Activated CD8-positive, alpha-beta T cell treated with anti-CD3 and anti-CD28 coated beads, Interleukin-2, amount 10 ng/mL, durations not matched to agents 7 days and 5 days (primary cell): ENCODE measurements at regions not wholly inside any gene's neighbourhood (a gene's known extent, or its start where the extent isn't known, plus 50 kb on each side); places are given as distances from the start of the nearest gene placed in this dataset.
"Not testable (repeated sequence)": the region's sequence is repeated elsewhere in the genome, so short reads cannot be mapped to it uniquely, and the experiment has no call there.

Experiments used
- ATAC-seq: fragments of 150-1000 bp; cut with Tn5 transposase; one replicate; pipeline ENCODE4 v1.10.0; 2021; ENCODE audit warnings: moderate library complexity
- CTCF ChIA-PET: fragments of 350-600 bp; sonication (Branson Sonifier 250); formaldehyde crosslinking; loops from one replicate; lab custom pipeline; 2021; ENCODE audit warnings: antibody characterized with exemption; lab: Charles Lee
- POLR2A ChIA-PET: fragments of 350-600 bp; sonication (Branson Sonifier 250); formaldehyde crosslinking; loops from one replicate; lab custom pipeline; 2021; ENCODE audit warnings: antibody characterized with exemption; lab: Charles Lee
- DNase-seq: peaks from one replicate; pipeline ENCODE4 v3.0.0-alpha.2; 2020
- H3K27ac Mint-ChIP-seq: one replicate; pipeline ENCODE4 v1.8.0; 2021; ENCODE audit warnings: mild to moderate bottlenecking, mixed read lengths
- H3K27me3 Mint-ChIP-seq: one replicate; pipeline ENCODE4 v1.8.0; 2021; ENCODE audit warnings: low read depth, mixed read lengths
- H3K36me3 Mint-ChIP-seq: one replicate; pipeline ENCODE4 v1.8.0; 2021; ENCODE audit warnings: low read depth, mixed read lengths
- H3K4me1 Mint-ChIP-seq: one replicate; pipeline ENCODE4 v1.8.0; 2021; ENCODE audit warnings: low read depth, mixed read lengths
- H3K4me3 Mint-ChIP-seq: one replicate; pipeline ENCODE4 v1.8.0; 2021; ENCODE audit warnings: mild to moderate bottlenecking, mixed read lengths
- H3K9me3 Mint-ChIP-seq: one replicate; pipeline ENCODE4 v1.8.0; 2022; ENCODE audit warnings: mixed read lengths; ENCODE audit not compliant: insufficient read depth

DNA sequence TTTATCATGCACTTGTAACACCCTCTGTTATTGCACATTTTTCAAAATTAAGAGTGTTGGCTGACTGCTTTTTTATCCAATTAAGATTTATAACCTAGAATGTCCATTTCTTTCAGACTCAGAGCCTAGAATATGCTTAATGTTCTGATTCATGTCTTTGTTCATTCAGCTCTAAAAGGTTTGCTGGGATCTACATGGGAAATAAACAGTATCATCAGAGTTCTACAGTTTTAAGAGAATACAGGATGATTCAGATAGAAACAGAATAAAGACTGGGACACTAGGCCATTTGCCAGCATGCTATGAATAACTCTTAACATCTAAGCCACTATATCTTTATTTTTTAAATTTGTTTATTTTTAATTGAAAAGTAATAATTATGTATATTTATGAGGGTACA lies 713.7 kb upstream of the CHAC2 start:
- POLR2A ChIA-PET, result no interaction called here
- ATAC-seq, result no peak
- CTCF ChIA-PET, result no interaction called here
- Mint-ChIP-seq H3K4me3 (no peak overlapping the region), H3K9me3 (peaks cover under 1% of the 10 kb centered on the region), H3K36me3 (no peaks in the 10 kb centered on the region), H3K27me3 (no peaks in the 10 kb centered on the region), H3K27ac (no peak overlapping the region), H3K4me1 (no peaks in the 10 kb centered on the region)
- DNase-seq, result no peak

- ATAC-seq (no peak), DNase-seq (no peak)
- POLR2A ChIA-PET, result no interaction called here
- Mint-ChIP-seq H3K27me3 (no peaks in the 10 kb centered on the region), H3K36me3 (no peaks in the 10 kb centered on the region), H3K9me3 (no peaks in the 10 kb centered on the region), H3K4me3 (no peak overlapping the region), H3K27ac (no peak overlapping the region), H3K4me1 (no peaks in the 10 kb centered on the region)
- CTCF ChIA-PET, result no interaction called here
Measured at GRCh38 chr2:53051157-53051556, 716.4 kb upstream of the CHAC2 start.

DNA sequence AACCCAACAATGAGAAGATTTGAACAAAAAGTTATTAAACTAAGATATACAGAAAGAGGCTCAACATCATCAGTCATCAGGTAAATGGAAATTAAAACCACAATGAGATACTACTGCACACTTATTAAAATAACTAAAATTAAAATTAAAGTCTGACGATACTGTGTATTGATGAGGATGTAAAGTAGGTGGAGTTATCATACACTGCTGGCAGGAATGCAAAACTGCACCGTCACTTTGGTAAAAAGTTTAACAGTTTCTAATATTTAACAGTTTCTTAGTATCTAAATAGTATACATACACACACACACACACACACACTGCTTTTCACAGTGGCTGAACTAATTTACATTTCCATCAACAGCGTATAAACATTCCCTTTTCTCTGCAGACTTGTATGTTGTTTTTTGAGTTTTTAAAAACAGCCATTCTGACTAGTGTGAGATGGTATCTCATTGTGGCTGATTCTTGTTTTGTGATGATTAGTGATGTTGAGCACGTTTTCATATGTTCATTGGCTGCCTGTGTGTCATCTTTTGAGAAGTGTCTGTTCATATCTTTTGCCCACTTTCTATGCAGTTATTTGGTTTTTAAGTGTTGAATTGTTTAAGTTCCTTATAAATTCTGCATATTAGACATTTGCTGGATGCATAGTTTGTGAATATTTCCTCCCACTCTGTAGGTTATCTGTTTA lies 726.9 kb upstream of the CHAC2 start:
- peaks cover 9% of the 10 kb centered on the region for H3K9me3 Mint-ChIP-seq
- ChIA-PET POLR2A (no interaction called here), CTCF (no interaction called here)
- DNase-seq, result no peak
- H3K27me3 Mint-ChIP-seq, result no peaks in the 10 kb centered on the region
- no peak for ATAC-seq
- H3K36me3 Mint-ChIP-seq, result no peaks in the 10 kb centered on the region
- no peak overlapping the region for H3K4me3 Mint-ChIP-seq
- H3K4me1 Mint-ChIP-seq, result no peaks in the 10 kb centered on the region
- H3K27ac Mint-ChIP-seq, result no peak overlapping the region

DNA sequence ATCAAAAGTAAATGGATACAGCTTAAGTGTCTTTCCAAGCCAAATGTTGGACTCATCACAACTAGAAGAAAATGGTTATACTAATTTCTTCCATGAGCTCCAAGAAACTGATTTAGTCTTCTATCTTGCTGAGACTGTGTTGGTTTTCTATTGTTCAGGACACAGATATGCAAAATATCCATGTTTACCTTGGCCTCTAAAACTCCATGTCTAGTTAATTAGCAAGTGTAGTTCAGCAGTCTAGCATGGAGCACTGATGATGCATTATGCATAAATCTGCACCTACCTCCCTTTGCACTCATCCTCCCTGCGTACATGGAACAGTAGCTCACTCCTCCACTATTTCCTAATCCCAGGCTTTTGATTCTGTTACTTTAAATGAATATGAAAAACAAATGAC lies 731.4 kb upstream of the CHAC2 start:
- DNase-seq, result no peak
- CTCF ChIA-PET, result no interaction called here
- no peak for ATAC-seq
- H3K4me3 Mint-ChIP-seq, result no peak overlapping the region
- H3K36me3 Mint-ChIP-seq, result no peaks in the 10 kb centered on the region
- no peaks in the 10 kb centered on the region for H3K27me3 Mint-ChIP-seq
- POLR2A ChIA-PET, result no interaction called here
- no peaks in the 10 kb centered on the region for H3K9me3 Mint-ChIP-seq
- H3K27ac Mint-ChIP-seq, result no peak overlapping the region
- H3K4me1 Mint-ChIP-seq, result no peaks in the 10 kb centered on the region

GRCh38 chr2:53035153-53035552 lies 732.5 kb upstream of the CHAC2 start:
- ChIA-PET CTCF (no interaction called here), POLR2A (no interaction called here)
- DNase-seq (no peak), ATAC-seq (no peak)
- H3K27me3 Mint-ChIP-seq, result no peaks in the 10 kb centered on the region
- no peaks in the 10 kb centered on the region for H3K4me1 Mint-ChIP-seq
- no peaks in the 10 kb centered on the region for H3K9me3 Mint-ChIP-seq
- no peak overlapping the region for H3K4me3 Mint-ChIP-seq
- H3K36me3 Mint-ChIP-seq, result no peaks in the 10 kb centered on the region
- H3K27ac Mint-ChIP-seq, result no peak overlapping the region

GRCh38 chr2:53033411-53033810 lies 734.2 kb upstream of the CHAC2 start:
- ChIA-PET CTCF (no interaction called here), POLR2A (no interaction called here)
- no peak for ATAC-seq
- H3K4me1 Mint-ChIP-seq, result no peaks in the 10 kb centered on the region
- H3K36me3 Mint-ChIP-seq, result no peaks in the 10 kb centered on the region
- no peaks in the 10 kb centered on the region for H3K27me3 Mint-ChIP-seq
- H3K4me3 Mint-ChIP-seq, result no peak overlapping the region
- H3K27ac Mint-ChIP-seq, result no peak overlapping the region
- no peak for DNase-seq
- H3K9me3 Mint-ChIP-seq, result no peaks in the 10 kb centered on the region

DNA sequence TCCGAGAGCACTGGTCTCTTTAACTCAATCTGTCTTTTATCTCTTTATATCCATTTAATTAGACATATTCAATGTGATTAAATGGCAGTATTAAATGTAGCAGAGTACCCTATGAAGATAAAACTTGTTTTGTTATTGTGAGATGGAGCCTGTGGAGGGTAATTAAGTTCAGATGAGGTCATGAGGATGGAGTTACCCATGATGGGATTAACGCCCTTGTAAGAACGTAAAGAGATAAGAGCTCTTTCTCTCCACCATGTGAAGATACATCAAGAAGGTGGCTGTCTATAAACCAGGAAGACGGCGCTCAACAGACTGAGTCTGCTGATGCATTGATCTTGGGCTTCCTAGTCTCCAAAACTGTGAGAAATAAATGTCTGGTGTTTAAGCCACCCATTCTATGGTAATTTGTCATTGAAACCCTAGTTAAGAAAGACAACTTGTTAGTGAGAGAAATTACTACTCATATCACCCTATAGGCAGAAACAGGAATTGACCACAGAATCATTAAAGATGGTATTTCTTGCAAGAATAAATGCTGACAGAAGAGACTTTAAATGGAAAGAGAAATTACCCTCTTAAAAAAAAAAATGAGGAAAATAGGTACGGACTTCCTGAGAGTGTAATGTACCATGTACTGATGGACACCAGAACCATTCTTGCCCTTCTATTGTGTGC lies 738.7 kb upstream of the CHAC2 start:
- DNase-seq (no peak), ATAC-seq (no peak)
- no peaks in the 10 kb centered on the region for H3K4me1 Mint-ChIP-seq
- no peaks in the 10 kb centered on the region for H3K27me3 Mint-ChIP-seq
- CTCF ChIA-PET, result no interaction called here
- POLR2A ChIA-PET, result no interaction called here
- no peaks in the 10 kb centered on the region for H3K36me3 Mint-ChIP-seq
- no peak overlapping the region for H3K27ac Mint-ChIP-seq
- no peaks in the 10 kb centered on the region for H3K9me3 Mint-ChIP-seq
- no peak overlapping the region for H3K4me3 Mint-ChIP-seq

DNA sequence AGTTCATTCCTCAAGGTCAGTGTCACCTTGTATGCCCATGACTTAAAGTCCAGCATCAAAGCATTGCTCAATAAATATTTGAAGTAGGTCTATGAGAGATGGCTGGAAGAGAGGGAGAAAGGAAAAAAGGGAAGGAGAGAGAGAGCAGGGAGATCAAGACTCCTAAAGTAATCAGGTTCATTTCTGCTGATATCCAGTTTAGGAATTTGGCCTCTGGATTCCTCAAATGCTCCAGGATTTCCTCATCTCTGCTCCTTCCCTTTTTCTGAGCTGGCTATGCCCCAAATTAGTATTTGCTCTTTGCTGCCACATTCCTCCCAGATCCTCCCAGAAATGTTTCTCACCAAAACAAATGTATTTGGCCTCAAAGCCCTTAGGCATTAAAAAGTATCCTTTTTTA lies 739.4 kb upstream of the CHAC2 start:
- Mint-ChIP-seq H3K4me1 (no peaks in the 10 kb centered on the region), H3K9me3 (no peaks in the 10 kb centered on the region)

DNA sequence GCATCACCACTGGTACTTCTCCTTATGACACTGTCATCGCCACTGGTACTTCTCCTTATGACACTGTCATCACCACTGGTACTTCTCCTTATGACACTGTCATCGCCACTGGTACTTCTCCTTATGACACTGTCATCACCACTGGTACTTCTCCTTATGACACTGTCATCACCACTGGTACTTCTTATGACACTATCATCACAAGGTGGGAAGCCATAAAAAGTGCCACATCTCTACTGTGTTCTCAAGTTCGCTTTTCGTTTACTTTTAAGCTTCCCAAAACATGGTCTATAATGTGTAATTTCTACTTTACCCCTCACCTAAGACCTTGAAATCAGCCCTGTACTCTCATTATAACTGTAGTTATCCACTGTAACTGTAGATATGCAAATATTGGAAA lies 745.4 kb upstream of the CHAC2 start:
- POLR2A ChIA-PET, result not testable (repeated sequence)

More for the DNA sequence above, 739.4 kb upstream of the CHAC2 start:
- H3K36me3 Mint-ChIP-seq, result no peaks in the 10 kb centered on the region
- ATAC-seq, result no peak
- H3K27me3 Mint-ChIP-seq, result no peaks in the 10 kb centered on the region
- POLR2A ChIA-PET, result no interaction called here
- CTCF ChIA-PET, result no interaction called here
- H3K27ac Mint-ChIP-seq, result no peak overlapping the region
- no peak overlapping the region for H3K4me3 Mint-ChIP-seq
- no peak for DNase-seq

GRCh38 chr2:53021828-53022227 lies 745.8 kb upstream of the CHAC2 start:
- DNase-seq (no peak), ATAC-seq (no peak)
- H3K4me1 Mint-ChIP-seq, result no peaks in the 10 kb centered on the region
- no peaks in the 10 kb centered on the region for H3K36me3 Mint-ChIP-seq
- H3K9me3 Mint-ChIP-seq, result no peaks in the 10 kb centered on the region
- ChIA-PET CTCF (no interaction called here), POLR2A (no interaction called here)
- no peak overlapping the region for H3K27ac Mint-ChIP-seq
- H3K27me3 Mint-ChIP-seq, result no peaks in the 10 kb centered on the region
- H3K4me3 Mint-ChIP-seq, result no peak overlapping the region

More for the DNA sequence above, 745.4 kb upstream of the CHAC2 start:
- H3K4me3 Mint-ChIP-seq, H3K9me3 Mint-ChIP-seq, H3K27ac Mint-ChIP-seq, CTCF ChIA-PET, H3K27me3 Mint-ChIP-seq, ATAC-seq, H3K36me3 Mint-ChIP-seq, H3K4me1 Mint-ChIP-seq, DNase-seq: not testable (repeated sequence)

- ChIA-PET CTCF (no interaction called here), POLR2A (no interaction called here)
- H3K4me1 Mint-ChIP-seq, result no peaks in the 10 kb centered on the region
- H3K27me3 Mint-ChIP-seq, result no peaks in the 10 kb centered on the region
- ATAC-seq (no peak), DNase-seq (no peak)
- no peaks in the 10 kb centered on the region for H3K36me3 Mint-ChIP-seq
- no peak overlapping the region for H3K27ac Mint-ChIP-seq
- no peaks in the 10 kb centered on the region for H3K9me3 Mint-ChIP-seq
- H3K4me3 Mint-ChIP-seq, result no peak overlapping the region
Measured at GRCh38 chr2:53021292-53021691, 746.3 kb upstream of the CHAC2 start.

- H3K4me1 Mint-ChIP-seq, result no peaks in the 10 kb centered on the region
- CTCF ChIA-PET, result no interaction called here
Measured at GRCh38 chr2:53018825-53019425, 748.7 kb upstream of the CHAC2 start.

More at GRCh38 chr2:53018825-53019425, 748.7 kb upstream of the CHAC2 start:
- H3K4me3 Mint-ChIP-seq, result no peak overlapping the region
- no peaks in the 10 kb centered on the region for H3K27me3 Mint-ChIP-seq
- POLR2A ChIA-PET, result no interaction called here
- no peaks in the 10 kb centered on the region for H3K9me3 Mint-ChIP-seq
- DNase-seq (no peak), ATAC-seq (no peak)
- H3K36me3 Mint-ChIP-seq, result no peaks in the 10 kb centered on the region
- H3K27ac Mint-ChIP-seq, result no peak overlapping the region
